HepG2 (cell line): ENCODE measurements at regions not wholly inside any gene's neighbourhood (a gene's known extent, or its start where the extent isn't known, plus 50 kb on each side); places are given as distances from the start of the nearest gene placed in this dataset.

Experiments
- ATAC-seq: fragments of 200-7000 bp; cut with Tn5 transposase; 3 replicates; pipeline ENCODE4 v1.9.1; 2020; ENCODE audit warnings: mild to moderate bottlenecking, moderate library complexity
- BruUV-seq: library from RNA; stranded (reverse); fragments of 400-500 nt; replicated peaks from 2 replicates; lab custom pipeline; 2021; lab: Mats Ljungman, UMichigan
- CTCF ChIA-PET: fragments of 300-600 bp; formaldehyde crosslinking; extraction: SDS; loops from one replicate; lab custom pipeline; 2021; ENCODE audit warnings: low total read pairs, inconsistent platforms, low intra/inter-chr PET ratio; lab: Yijun Ruan, JAX
- POLR2A ChIA-PET: fragments of 350-600 bp; sonication (Branson Sonifier 250); formaldehyde crosslinking; loops from one replicate; lab custom pipeline; 2020; ENCODE audit warnings: antibody characterized with exemption, inconsistent platforms; lab: Yijun Ruan, JAX
- DNase-seq: peaks from one replicate; pipeline ENCODE4 v3.0.0-alpha.2; 2015; ENCODE audit warnings: low spot score
- FAIRE-seq: peaks from 3 replicates; lab custom pipeline; 2011; peaks lifted over from hg19 to GRCh38; lab: Jason Lieb, UNC
- H2AFZ ChIP-seq: one replicate; pipeline ENCODE4 v1.6.1; 2011; ENCODE audit warnings: low read length, inconsistent platforms
- H3K27ac ChIP-seq: fragments of 300-600 bp; 3 replicates; pipeline ENCODE4 v1.8.0; 2011; ENCODE audit warnings: mixed run types, mild to moderate bottlenecking, mixed read lengths, low read length, inconsistent platforms; ENCODE audit not compliant: insufficient read depth; ENCODE audit errors: extremely low read length
- H3K27me3 ChIP-seq, 2 experiments: fragments of 200-600 bp in 1 of 2; 2 replicates in 1 of 2; 3 replicates in 1 of 2; pipeline versions ENCODE4 v1.6.0 to v1.8.0; 2011; ENCODE audit warnings: low read length in 2 of 2, mild to moderate bottlenecking in 2 of 2, moderate library complexity in 2 of 2, inconsistent platforms in 1 of 2; ENCODE audit not compliant: insufficient read depth in 2 of 2, control insufficient read depth in 1 of 2
- H3K36me3 ChIP-seq, 2 experiments: fragments of 200-600 bp in 1 of 2; replicated peaks in 1 of 2; 2 replicates in 1 of 2; 3 replicates in 1 of 2; pipeline versions ENCODE4 v1.5.1 to v1.8.0; 2011; ENCODE audit warnings: low read length in 2 of 2, inconsistent platforms in 1 of 2; ENCODE audit not compliant: insufficient read depth in 2 of 2, control insufficient read depth in 1 of 2
- H3K4me1 ChIP-seq: 2 replicates; pipeline ENCODE4 v1.5.1; 2012; ENCODE audit warnings: low read length, inconsistent platforms; ENCODE audit not compliant: insufficient read depth
- H3K4me2 ChIP-seq: 2 replicates; pipeline ENCODE4 v1.6.0; 2011; ENCODE audit warnings: low read depth, low read length, inconsistent platforms
- H3K4me3 ChIP-seq, 3 experiments: fragments of 200-600 bp in 1 of 3; sonication (generic), shearing (Covaris generic) in 1 of 3; replicated peaks in 1 of 3; 2 replicates each; pipeline ENCODE4 v1.5.1; 2011 to 2016; ENCODE audit warnings: low read length in 3 of 3, inconsistent platforms in 2 of 3, low read depth in 2 of 3, mild to moderate bottlenecking in 2 of 3, control low read depth in 1 of 3, mixed read lengths in 1 of 3; ENCODE audit not compliant: insufficient read depth in 1 of 3
- H3K79me2 ChIP-seq: one replicate; pipeline ENCODE4 v1.6.1; 2011; ENCODE audit warnings: low read length, inconsistent platforms; ENCODE audit not compliant: insufficient read depth
- H3K9ac ChIP-seq: 2 replicates; pipeline ENCODE4 v1.6.0; 2011; ENCODE audit warnings: mild to moderate bottlenecking, low read depth, low read length, inconsistent platforms; ENCODE audit not compliant: insufficient read depth
- H3K9me3 ChIP-seq: 2 replicates; pipeline ENCODE4 v1.5.1; 2012; ENCODE audit warnings: mild to moderate bottlenecking, low read length
- H4K20me1 ChIP-seq: 2 replicates; pipeline ENCODE4 v1.6.0; 2011; ENCODE audit warnings: inconsistent platforms, mild to moderate bottlenecking, low read length, moderate library complexity; ENCODE audit not compliant: insufficient read depth
- CCDC6 ChIP-seq: sonication (generic); formaldehyde crosslinking; IDR thresholded peaks from 2 replicates; pipeline ENCODE4 v1.8.1; 2022; ENCODE audit warnings: mild to moderate bottlenecking, missing genetic modification reagents, moderate library complexity
- DBP ChIP-seq: sonication (generic); formaldehyde crosslinking; IDR thresholded peaks from 2 replicates; pipeline ENCODE4 v1.4.0; 2020; ENCODE audit warnings: missing genetic modification reagents; ENCODE audit errors: not compliant biosample characterization
- KLF12 ChIP-seq: sonication (generic); formaldehyde crosslinking; IDR thresholded peaks from 2 replicates; pipeline ENCODE4 v1.4.0; 2020; ENCODE audit warnings: missing genetic modification reagents, borderline replicate concordance
- MED1 ChIP-seq: sonication (generic); formaldehyde crosslinking; IDR thresholded peaks from 2 replicates; pipeline ENCODE4 v1.4.0; 2020; ENCODE audit warnings: missing genetic modification reagents
- RNF219 ChIP-seq: sonication (generic); formaldehyde crosslinking; IDR thresholded peaks from 2 replicates; pipeline ENCODE4 v1.5.0; 2020; ENCODE audit warnings: mild to moderate bottlenecking, missing genetic modification reagents
- U2AF1 ChIP-seq: fragments of 200-400 bp; formaldehyde crosslinking; optimal IDR thresholded peaks from 2 replicates; pipeline ENCODE3; 2017; ENCODE audit warnings: mild to moderate bottlenecking, low read depth, low read length
- ZKSCAN8 ChIP-seq: IDR thresholded peaks from 2 replicates; pipeline ENCODE4 v1.6.1; 2016; ENCODE audit warnings: borderline replicate concordance, missing genetic modification reagents, missing compliant biosample characterization
- whole genome bisulfite sequencing: methylation state at CpG from one replicate; pipeline ENCODE4 v1.1.6; 2017; ENCODE audit warnings: low lambda C conversion rate; 5-methylcytosine and 5-hydroxymethylcytosine counted together
- in situ Hi-C: cut with HindIII; loops from 2 replicates; pipeline ENCODE4 v1.10.0; 2017; ENCODE audit warnings: low pct_unique_long_range_greater_than_20kb; ENCODE audit not compliant: extremely low pct_ligation_motif_present
- intact Hi-C: fragments of 100-400 bp; cut with micrococcal nuclease; formaldehyde crosslinking; loops from one replicate; pipeline ENCODE4 v1.10.0; 2022; ENCODE audit not compliant: unreplicated experiment
- TF ChIP-seq, protein P1 (sequence below): sonication (generic); formaldehyde crosslinking; conservative IDR thresholded peaks from 2 replicates; pipeline ENCODE4 v1.4.0; 2020; ENCODE audit warnings: missing genetic modification reagents
- TF ChIP-seq, protein P2 (sequence below): sonication (generic); formaldehyde crosslinking; IDR thresholded peaks from 2 replicates; pipeline ENCODE4 v1.5.1; 2020; ENCODE audit warnings: missing genetic modification reagents, mild to moderate bottlenecking, borderline replicate concordance
- TF ChIP-seq, protein P3 (sequence below): sonication (generic); formaldehyde crosslinking; IDR thresholded peaks from 2 replicates; pipeline ENCODE4 v1.8.1; 2023; ENCODE audit warnings: missing genetic modification reagents, inconsistent platforms, borderline replicate concordance
- TF ChIP-seq, protein P4 (sequence below): sonication (generic); formaldehyde crosslinking; IDR thresholded peaks from 2 replicates; pipeline ENCODE4 v1.4.0; 2020; ENCODE audit warnings: mild to moderate bottlenecking, low read depth, missing genetic modification reagents

DNA sequence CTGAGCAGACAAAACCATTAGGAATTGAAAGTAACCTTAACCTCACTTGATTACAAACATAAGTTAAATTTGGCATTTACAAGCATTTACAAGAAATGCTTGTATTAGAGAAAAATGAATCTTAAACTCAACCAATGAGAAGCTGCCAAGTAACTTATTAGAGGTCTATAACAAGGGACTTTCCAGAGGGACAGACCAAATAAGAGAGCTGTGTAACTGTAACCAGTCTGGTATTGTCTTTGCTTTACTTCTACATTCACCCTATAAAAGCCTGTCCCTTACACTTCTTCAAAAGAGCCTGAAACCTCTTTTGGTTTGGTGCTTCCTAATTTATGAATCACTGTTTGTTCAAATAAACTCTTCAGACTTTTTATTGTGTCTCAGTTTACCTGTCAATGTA lies 450.0 kb upstream of the FAR2 start (continued):
- TF ChIP-seq RNF219 = no peak
- TF ChIP-seq, all 625 proteins: peak for 0

- CTCF ChIA-PET = no interaction called here
- intact Hi-C loops = no loop called here
- H3K27me3 ChIP-seq = no peaks in the 10 kb centered on the region
- TF ChIP-seq, protein P1, sequence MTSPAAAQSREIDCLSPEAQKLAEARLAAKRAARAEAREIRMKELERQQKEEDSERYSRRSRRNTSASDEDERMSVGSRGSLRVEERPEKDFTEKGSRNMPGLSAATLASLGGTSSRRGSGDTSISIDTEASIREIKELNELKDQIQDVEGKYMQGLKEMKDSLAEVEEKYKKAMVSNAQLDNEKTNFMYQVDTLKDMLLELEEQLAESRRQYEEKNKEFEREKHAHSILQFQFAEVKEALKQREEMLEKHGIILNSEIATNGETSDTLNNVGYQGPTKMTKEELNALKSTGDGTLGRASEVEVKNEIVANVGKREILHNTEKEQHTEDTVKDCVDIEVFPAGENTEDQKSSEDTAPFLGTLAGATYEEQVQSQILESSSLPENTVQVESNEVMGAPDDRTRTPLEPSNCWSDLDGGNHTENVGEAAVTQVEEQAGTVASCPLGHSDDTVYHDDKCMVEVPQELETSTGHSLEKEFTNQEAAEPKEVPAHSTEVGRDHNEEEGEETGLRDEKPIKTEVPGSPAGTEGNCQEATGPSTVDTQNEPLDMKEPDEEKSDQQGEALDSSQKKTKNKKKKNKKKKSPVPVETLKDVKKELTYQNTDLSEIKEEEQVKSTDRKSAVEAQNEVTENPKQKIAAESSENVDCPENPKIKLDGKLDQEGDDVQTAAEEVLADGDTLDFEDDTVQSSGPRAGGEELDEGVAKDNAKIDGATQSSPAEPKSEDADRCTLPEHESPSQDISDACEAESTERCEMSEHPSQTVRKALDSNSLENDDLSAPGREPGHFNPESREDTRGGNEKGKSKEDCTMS (CRISPR knock-in tag) = no peak
- no peak for TF ChIP-seq DBP
- TF ChIP-seq, protein P2, sequence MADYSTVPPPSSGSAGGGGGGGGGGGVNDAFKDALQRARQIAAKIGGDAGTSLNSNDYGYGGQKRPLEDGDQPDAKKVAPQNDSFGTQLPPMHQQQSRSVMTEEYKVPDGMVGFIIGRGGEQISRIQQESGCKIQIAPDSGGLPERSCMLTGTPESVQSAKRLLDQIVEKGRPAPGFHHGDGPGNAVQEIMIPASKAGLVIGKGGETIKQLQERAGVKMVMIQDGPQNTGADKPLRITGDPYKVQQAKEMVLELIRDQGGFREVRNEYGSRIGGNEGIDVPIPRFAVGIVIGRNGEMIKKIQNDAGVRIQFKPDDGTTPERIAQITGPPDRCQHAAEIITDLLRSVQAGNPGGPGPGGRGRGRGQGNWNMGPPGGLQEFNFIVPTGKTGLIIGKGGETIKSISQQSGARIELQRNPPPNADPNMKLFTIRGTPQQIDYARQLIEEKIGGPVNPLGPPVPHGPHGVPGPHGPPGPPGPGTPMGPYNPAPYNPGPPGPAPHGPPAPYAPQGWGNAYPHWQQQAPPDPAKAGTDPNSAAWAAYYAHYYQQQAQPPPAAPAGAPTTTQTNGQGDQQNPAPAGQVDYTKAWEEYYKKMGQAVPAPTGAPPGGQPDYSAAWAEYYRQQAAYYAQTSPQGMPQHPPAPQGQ (CRISPR knock-in tag) = no peak
- TF ChIP-seq, protein P3, sequence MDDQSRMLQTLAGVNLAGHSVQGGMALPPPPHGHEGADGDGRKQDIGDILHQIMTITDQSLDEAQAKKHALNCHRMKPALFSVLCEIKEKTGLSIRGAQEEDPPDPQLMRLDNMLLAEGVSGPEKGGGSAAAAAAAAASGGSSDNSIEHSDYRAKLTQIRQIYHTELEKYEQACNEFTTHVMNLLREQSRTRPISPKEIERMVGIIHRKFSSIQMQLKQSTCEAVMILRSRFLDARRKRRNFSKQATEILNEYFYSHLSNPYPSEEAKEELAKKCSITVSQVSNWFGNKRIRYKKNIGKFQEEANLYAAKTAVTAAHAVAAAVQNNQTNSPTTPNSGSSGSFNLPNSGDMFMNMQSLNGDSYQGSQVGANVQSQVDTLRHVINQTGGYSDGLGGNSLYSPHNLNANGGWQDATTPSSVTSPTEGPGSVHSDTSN (CRISPR knock-in tag) = no peak
- TF ChIP-seq MED1 (CRISPR knock-in tag) = no peak
- no peak for TF ChIP-seq U2AF1
- no peak for TF ChIP-seq ZKSCAN8 (CRISPR knock-in tag)
- TF ChIP-seq CCDC6 = no peak
- no peak for TF ChIP-seq KLF12 (CRISPR knock-in tag)
- TF ChIP-seq, protein P4, sequence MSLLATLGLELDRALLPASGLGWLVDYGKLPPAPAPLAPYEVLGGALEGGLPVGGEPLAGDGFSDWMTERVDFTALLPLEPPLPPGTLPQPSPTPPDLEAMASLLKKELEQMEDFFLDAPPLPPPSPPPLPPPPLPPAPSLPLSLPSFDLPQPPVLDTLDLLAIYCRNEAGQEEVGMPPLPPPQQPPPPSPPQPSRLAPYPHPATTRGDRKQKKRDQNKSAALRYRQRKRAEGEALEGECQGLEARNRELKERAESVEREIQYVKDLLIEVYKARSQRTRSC (CRISPR knock-in tag) = no peak
Measured at GRCh38 chr12:28700161-28700560, 448.9 kb upstream of the FAR2 start.

More at GRCh38 chr12:28700161-28700560, 448.9 kb upstream of the FAR2 start:
- H3K9ac ChIP-seq = no peak overlapping the region
- in situ Hi-C loops = no loop called here
- WGBS = 0% methylated on average over 3 of the region's 3 CpGs
- no peak overlapping the region for H3K4me2 ChIP-seq
- no peaks in the 10 kb centered on the region for H3K79me2 ChIP-seq
- ATAC-seq (no peak), DNase-seq (no peak), FAIRE-seq (no peak)
- H3K36me3 ChIP-seq = no peaks in the 10 kb centered on the region
- no peak overlapping the region for H2AFZ ChIP-seq
- H3K4me1 ChIP-seq = no peaks in the 10 kb centered on the region
- no peaks in the 10 kb centered on the region for H4K20me1 ChIP-seq
- no TSS peak for BruUV-seq
- no peak overlapping the region for H3K27ac ChIP-seq
- H3K9me3 ChIP-seq = no peaks in the 10 kb centered on the region; the same call in 1 of the 2 replicates
- H3K4me3 ChIP-seq = no peak overlapping the region
- POLR2A ChIA-PET = no interaction called here
